ENCODE measurements at regions not wholly inside any gene's neighbourhood (a gene's known extent, or its start where the extent isn't known, plus 50 kb on each side); places are given as distances from the start of the nearest gene placed in this dataset.

- TF ChIP-seq POLR2A (IDR thresholded peaks at IDR 0.05) (no peak), EP300 (IDR thresholded peaks at IDR 0.05) (no peak)
Observed at GRCh38 chr6:155771822-155772221, 316.2 kb upstream of the NOX3 start.

Data from suprapubic skin (tissue), 2 donors.